H7 (cell line): ENCODE measurements at regions not wholly inside any gene's neighbourhood (a gene's known extent, or its start where the extent isn't known, plus 50 kb on each side); places are given as distances from the start of the nearest gene placed in this dataset.
A peak's percentile ranks its signal among the peaks of the same experiment; 100 is the strongest.
"Not testable (repeated sequence)": the region's sequence is repeated elsewhere in the genome, so short reads cannot be mapped to it uniquely, and the experiment has no call there.

Experiments
- DNase-seq: peaks from one replicate; pipeline ENCODE4 v3.0.0; 2012
- H3K27me3 ChIP-seq: 2 replicates; pipeline ENCODE4 v1.6.0; 2011; ENCODE audit warnings: mild to moderate bottlenecking, low read length; ENCODE audit not compliant: control insufficient read depth, insufficient read depth
- H3K36me3 ChIP-seq: replicated peaks from 2 replicates; pipeline ENCODE4 v1.5.1; 2011; ENCODE audit warnings: low read length; ENCODE audit not compliant: control insufficient read depth, insufficient read depth
- H3K4me3 ChIP-seq: 2 replicates; pipeline ENCODE4 v1.5.1; 2011; ENCODE audit warnings: low read depth, mild to moderate bottlenecking, control low read depth, low read length, moderate library complexity; ENCODE audit not compliant: insufficient read depth

DNA sequence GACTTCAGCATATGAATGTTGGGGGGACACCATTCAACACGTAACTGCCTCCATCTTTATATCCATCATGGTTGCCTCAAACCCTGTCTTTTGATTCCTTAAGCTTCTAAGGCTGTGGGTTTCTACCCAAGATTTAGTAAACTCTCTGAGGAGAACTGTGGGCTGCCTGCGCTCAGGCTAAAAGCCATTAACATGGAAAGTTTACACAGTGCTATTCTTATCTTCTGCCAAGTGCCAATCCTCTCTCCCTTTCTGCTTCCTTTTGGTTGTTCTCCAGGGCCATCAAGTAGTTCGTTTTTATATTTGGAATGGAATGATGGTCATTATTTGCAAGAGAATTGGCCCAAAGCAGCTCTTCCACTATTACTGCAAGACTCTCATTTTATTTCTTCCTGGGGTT, 97.3 kb upstream of the KLF14 start:
- no peak for DNase-seq
- no peaks in the 10 kb centered on the region for H3K36me3 ChIP-seq
- no peaks in the 10 kb centered on the region for H3K27me3 ChIP-seq
- no peak overlapping the region for H3K4me3 ChIP-seq

DNA sequence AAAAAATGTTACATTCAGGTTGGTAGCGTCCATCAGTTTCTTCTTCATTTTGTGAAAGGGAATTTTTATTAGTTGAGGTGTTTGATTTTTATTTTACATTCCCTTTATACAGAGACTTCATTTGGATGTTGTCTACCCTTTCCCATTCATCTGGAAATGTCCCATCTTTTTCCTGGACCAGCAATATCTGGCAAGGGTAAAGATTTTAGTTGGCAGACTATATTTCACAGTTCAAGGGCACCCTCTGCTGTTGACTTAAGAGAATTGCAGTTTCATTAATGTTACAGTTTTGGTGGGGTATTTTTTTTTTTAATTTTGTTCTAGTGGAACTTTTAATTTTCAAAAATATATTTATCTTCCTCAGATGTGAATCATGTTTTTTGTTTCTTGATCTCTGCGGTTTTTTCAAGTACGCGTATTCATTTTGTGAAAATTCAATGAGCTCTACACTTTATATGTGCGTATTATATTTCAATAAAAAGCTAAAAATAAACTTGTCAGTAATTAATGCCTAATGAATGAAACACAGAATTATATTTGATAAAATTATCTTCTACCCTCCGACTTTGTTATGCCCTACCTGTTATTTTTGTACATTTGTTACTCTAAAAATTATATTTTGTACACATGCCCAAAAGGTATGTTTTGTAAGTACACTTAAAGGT, 97.9 kb upstream of the KLF14 start:
- H3K27me3 ChIP-seq = no peaks in the 10 kb centered on the region
- H3K36me3 ChIP-seq = no peaks in the 10 kb centered on the region
- no peak overlapping the region for H3K4me3 ChIP-seq
- peak; percentile 66 for DNase-seq

DNA sequence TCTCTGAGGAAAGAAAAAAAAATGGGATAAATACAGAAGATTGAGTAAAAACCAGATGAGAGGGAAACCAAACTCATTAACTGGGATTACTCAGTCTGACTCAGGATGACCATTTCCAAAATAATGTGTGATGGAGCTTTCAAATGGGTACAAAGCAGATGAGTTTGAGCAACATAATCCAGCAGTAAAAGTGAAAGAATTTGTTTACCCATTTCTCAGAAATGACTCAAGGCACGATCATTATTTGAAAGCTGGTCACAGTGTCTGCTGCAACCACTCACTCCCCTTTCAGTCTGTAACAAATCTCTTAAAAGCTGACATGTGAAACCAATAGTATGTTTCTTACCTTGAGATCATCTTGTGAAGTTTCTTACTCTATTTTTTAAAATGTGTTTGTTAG, 104.7 kb upstream of the KLF14 start:
- H3K27me3 ChIP-seq = no peaks in the 10 kb centered on the region
- no peak overlapping the region for H3K4me3 ChIP-seq
- no peak for DNase-seq
- no peaks in the 10 kb centered on the region for H3K36me3 ChIP-seq

DNA sequence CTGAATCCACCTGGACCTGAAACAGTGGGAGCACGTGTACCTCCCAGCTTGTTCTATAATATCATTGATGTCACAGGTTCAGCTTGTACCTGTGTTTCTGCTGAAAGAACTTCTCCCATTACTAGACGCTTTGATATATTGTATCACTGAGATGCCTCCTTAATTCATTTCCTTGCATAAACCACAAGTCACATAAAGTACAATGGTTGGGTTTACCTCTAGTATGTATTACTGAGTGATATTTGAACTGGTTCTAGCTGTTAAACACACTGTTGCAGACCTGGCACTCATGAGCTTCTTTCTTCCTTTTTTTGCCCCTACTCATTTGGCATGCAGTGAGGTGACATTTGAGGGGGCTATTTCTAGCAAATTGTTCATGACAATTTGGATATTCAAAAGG, 106.6 kb upstream of the KLF14 start:
- no peak overlapping the region for H3K4me3 ChIP-seq
- DNase-seq = no peak

GRCh38 chr7:130841416-130841815, 107.4 kb upstream of the KLF14 start:
- no peaks in the 10 kb centered on the region for H3K36me3 ChIP-seq
- DNase-seq = no peak
- no peaks in the 10 kb centered on the region for H3K27me3 ChIP-seq
- no peak overlapping the region for H3K4me3 ChIP-seq

More for the DNA sequence above, 106.6 kb upstream of the KLF14 start:
- H3K27me3 ChIP-seq = no peaks in the 10 kb centered on the region
- H3K36me3 ChIP-seq = no peaks in the 10 kb centered on the region

DNA sequence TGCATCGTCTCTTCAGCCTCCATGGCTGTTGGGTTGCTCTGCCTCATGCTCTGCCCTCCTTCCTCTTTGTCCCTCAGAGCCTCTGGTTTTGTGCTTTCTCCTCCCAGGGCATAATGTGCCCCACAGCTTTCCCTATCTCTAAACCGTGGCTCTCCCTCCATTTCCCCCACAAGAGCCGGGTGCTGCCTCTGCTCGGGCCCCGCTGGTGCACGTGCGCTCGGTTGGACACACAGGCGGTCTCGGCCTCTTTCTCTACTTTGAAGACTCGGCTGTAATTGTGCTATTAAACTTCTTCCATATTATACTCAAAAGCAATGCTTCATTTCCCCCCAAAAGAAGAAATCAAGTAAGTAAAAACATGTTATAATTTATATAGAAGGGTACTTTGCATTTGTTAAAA, 109.7 kb upstream of the KLF14 start:
- H3K36me3 ChIP-seq = no peaks in the 10 kb centered on the region
- DNase-seq = no peak
- no peak overlapping the region for H3K4me3 ChIP-seq
- no peaks in the 10 kb centered on the region for H3K27me3 ChIP-seq

GRCh38 chr7:130844811-130845580, 111.0 kb upstream of the KLF14 start:
- Histone ChIP-seq H3K36me3 (no peaks in the 10 kb centered on the region), H3K27me3 (no peaks in the 10 kb centered on the region), H3K4me3 (no peak overlapping the region)
- DNase-seq = no peak

DNA sequence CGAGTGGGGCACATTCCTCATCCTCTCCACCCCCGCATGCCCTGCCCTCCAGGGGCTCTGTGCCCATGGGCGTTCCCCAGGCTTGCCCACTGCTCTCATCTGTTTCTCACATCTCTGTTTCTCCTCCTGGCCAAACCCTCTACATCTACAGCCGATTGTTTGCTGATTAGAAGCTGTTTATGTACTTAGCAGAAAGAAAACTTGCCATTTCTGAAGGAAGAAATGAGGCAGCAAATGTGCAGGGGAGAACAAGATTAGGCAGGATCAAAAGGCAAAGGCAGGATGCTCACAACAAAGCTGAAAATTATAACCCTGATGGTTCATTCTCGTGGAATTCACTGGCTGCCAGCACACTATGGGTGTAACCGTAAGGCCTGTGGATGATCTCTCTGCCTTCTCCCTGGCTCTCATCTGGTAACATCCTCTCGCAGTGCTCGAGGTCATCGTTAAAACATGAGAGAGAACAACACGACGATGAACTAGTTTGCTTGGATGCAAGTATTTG, 111.6 kb upstream of the KLF14 start:
- no peak for DNase-seq
- Histone ChIP-seq H3K4me3 (no peak overlapping the region), H3K36me3 (no peaks in the 10 kb centered on the region), H3K27me3 (no peaks in the 10 kb centered on the region)

GRCh38 chr7:130849604-130850003, 115.6 kb upstream of the KLF14 start:
- H3K27me3 ChIP-seq = no peaks in the 10 kb centered on the region
- DNase-seq = no peak
- no peak overlapping the region for H3K4me3 ChIP-seq
- no peaks in the 10 kb centered on the region for H3K36me3 ChIP-seq

GRCh38 chr7:130850956-130851355, 116.9 kb upstream of the KLF14 start:
- no peak overlapping the region for H3K4me3 ChIP-seq
- no peaks in the 10 kb centered on the region for H3K27me3 ChIP-seq
- H3K36me3 ChIP-seq = no peaks in the 10 kb centered on the region
- no peak for DNase-seq

- no peak for DNase-seq
- Histone ChIP-seq H3K27me3 (no peaks in the 10 kb centered on the region), H3K4me3 (no peak overlapping the region), H3K36me3 (no peaks in the 10 kb centered on the region)
Measured at GRCh38 chr7:130852867-130853266, 118.9 kb upstream of the KLF14 start.

- no peak for DNase-seq
- H3K27me3 ChIP-seq = no peaks in the 10 kb centered on the region
- H3K36me3 ChIP-seq = no peaks in the 10 kb centered on the region
- no peak overlapping the region for H3K4me3 ChIP-seq
Measured at GRCh38 chr7:130853503-130854279, 119.7 kb upstream of the KLF14 start.

DNA sequence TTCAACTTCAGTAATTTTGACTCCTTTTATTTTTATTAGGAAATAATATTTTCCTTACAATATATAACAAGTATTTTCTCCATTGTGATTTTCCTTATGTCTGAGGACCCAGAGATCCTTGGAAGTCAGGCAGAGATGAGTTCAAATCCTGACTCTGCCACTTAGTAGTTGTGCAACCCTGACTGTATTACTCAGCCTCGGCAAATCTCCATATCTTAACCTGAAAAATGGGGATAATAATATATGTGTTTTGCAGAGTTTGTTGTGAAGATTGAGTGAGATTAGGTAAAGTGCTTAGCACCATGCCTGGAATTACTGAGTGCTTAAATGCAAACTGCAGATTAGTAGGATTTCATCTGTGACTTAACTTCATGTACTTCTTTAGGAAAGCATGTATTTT, 120.5 kb upstream of the KLF14 start:
- no peak for DNase-seq
- no peaks in the 10 kb centered on the region for H3K27me3 ChIP-seq
- H3K36me3 ChIP-seq = no peaks in the 10 kb centered on the region
- no peak overlapping the region for H3K4me3 ChIP-seq

DNA sequence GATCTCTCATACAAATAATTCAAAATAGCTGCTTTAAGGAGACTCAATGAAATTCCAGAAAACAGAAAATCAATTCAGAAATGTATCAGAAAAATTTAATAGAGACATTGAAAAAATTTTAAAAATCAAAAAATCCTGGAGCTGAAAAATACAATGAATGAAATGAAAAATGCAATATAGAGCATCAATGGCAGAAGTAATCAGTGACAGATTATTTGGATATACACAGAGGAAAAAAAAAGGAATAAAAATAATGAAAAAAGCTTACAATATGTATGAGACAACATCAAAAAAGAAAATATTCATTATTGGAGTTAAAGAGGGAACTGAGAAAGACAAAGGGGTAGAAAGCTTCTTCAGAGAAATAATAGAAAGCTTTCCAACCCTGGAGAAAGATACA, 122.9 kb upstream of the KLF14 start:
- no peaks in the 10 kb centered on the region for H3K36me3 ChIP-seq
- DNase-seq = no peak
- H3K4me3 ChIP-seq = no peak overlapping the region
- H3K27me3 ChIP-seq = no peaks in the 10 kb centered on the region

DNA sequence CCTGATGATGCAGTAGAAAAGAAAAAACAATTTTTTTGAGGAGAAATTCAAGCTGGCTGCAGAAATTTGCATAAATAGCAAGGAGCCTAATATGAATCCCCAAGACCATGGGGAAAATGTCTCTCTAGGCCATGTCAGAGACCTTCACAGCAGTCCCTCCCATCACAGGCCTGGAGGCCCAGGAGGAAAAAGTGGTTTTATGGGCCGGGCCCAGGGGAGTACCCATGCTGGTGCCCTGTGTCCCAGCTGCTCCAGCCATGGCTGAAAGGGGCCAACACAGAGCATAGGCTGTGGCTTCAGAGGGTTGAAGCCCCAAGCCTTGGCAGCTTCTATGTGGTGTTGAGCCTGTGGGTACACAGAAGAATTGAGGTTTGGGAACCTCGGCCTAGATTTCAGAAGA, 126.8 kb upstream of the KLF14 start:
- H3K36me3 ChIP-seq, H3K4me3 ChIP-seq, H3K27me3 ChIP-seq, DNase-seq: not testable (repeated sequence)
